GM18909 (cell line): ENCODE measurements at regions not wholly inside any gene's neighbourhood (a gene's known extent, or its start where the extent isn't known, plus 50 kb on each side); places are given as distances from the start of the nearest gene placed in this dataset.

Source experiments
- ATAC-seq: cut with Tn5 transposase; IDR thresholded peaks from one replicate; pipeline ENCODE4 v1.9.1; 2021; ENCODE audit warnings: mild to moderate bottlenecking; ENCODE audit not compliant: unreplicated experiment, poor library complexity

DNA sequence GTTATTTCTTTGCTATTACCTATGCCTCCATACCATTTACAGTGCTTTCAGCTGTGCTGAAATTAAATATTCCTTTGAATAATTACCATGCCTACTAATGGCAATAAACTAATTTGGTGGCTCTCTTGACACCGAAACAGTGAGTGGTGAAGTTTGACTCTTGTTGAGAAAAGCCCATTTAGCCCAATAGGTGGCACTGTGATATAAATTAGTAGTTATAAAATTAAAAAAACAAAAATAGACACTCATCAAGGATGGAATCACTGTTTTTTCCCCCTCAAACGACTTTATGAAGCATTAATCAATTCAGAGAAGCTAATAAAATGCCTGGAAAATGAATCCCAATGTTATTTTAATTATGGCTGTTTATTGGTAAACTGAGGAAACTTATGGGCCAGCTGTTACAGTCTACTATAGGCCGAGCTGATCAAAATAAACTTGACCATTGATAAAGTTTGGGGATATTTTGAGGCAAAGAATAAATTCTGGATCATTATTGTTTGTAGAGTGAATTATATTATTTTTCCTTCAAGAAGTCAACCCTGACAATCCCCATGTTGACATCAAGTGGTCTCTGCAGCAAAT lies 339.6 kb downstream of the TRIB2 start:
- ATAC-seq = no peak

DNA sequence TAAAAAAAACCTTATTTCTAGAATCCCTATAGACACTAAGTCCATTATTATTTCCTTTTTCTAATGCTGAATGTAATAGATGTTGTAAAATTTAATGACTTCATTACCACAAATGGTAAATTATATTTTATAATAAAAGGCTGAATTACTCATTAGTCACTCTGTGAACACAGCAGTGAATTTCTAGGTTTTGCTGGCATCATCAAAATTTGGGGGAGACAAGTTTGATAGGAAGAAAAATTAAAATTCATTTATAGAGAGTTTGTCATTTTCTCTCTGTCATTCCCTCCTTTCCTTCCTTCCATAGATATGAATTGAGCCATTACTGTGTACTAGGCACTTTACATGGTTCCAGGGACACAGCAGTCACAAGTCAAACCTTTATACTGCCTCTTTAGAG lies 340.9 kb downstream of the TRIB2 start:
- ATAC-seq = no peak

DNA sequence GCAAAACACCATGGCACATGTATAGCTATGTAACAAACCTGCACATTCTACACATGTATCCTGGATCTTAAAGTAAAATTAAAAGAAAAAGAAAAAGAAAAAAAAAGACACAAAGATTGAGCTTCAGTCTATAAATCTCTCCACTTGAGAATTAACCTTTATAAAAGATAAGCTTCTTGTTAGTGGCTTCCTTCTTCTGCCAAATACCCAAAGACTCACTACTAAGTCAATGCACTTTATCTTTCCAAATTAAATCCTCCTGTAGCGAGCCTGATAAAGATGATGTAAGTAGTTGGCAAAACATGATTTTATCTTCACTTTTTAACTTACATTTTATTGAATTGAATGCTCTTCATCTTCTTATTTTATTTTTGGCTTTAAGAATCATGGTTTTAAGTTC lies 349.9 kb downstream of the TRIB2 start:
- ATAC-seq = no peak

DNA sequence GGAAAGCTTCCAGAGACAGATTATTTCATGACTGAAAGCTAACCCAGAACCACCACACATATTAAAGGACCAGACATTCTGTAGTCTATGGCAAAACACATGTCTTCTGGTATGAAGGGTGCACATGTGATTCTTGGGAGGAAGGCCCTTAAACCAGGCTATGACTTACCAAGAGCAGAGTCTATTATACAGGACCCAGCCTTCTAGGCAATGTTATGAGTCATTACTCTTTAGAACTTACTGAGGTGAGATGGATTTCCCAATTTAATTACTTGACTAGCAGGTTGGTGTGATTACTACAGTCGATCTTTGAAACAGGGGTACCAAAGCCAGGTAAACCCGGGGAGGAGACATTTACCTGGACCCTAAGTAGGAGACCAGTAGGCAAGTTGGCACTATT lies 350.8 kb downstream of the TRIB2 start:
- no peak for ATAC-seq

DNA sequence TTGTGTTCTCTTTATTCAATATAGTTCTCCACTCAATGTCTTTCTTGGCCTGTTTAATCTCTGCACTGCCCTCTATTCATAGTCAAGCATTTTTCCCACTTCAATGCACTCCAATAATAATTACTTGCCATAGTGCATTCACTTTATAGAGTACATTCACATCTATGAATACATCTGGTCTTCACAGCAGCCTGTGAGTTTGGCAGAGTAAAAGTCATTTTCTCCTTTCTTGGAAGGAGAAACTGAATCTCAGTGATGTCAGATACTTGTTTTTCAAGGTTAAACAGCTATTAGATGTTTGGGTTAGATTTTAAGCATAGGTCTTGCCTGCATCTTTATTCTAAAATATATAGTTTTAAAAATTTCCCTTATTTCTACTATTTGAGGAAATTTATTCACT lies 373.2 kb downstream of the TRIB2 start:
- ATAC-seq = no peak

- no peak for ATAC-seq
Observed at GRCh38 chr2:13091455-13091854, 374.7 kb downstream of the TRIB2 start.

DNA sequence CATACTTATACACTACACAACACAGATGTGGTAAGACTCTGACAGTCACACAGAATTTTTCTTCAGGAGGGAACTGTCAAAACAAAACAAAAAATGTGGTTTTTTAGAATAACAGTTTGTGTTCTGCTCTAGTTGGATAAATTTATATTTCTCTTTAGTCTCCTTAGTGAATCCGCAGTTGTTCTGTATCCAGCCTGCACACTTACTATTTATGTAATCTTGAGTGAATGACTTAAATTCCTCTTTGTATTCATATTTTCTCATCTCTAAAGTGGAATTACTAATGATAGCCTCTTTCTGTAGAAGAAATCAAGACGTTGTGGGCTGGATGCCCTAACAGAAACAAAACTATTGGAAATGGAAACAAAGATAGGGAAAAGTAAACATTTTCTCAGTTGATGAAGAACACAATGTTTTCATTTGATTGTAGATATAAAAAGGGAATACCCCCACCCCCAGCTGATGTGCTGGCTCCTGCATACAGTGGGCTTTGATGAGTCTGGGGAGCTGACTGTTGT lies 375.2 kb downstream of the TRIB2 start:
- ATAC-seq = no peak

- ATAC-seq = no peak
Observed at GRCh38 chr2:13093416-13093991, 376.8 kb downstream of the TRIB2 start.

GRCh38 chr2:13102397-13103063 lies 385.8 kb downstream of the TRIB2 start:
- ATAC-seq = no peak

DNA sequence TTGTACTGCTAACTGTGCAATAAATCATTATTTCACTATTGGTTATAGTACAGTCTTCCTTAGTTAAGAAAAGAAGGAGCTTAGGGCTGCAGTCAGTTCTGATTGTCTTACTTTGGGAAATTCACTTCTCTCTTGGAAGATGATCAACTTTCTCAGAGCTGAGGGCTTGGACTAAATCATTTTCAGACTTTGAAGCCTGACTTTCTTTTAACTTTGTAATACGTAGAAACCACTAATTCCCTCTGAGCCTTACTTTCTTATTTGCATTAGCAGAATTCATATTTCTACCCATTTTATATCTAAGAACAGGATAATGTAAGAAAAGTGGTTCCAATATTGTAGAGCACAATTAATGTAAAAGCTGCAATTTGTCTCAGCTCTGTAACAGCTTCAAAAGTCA lies 386.4 kb downstream of the TRIB2 start:
- no peak for ATAC-seq

DNA sequence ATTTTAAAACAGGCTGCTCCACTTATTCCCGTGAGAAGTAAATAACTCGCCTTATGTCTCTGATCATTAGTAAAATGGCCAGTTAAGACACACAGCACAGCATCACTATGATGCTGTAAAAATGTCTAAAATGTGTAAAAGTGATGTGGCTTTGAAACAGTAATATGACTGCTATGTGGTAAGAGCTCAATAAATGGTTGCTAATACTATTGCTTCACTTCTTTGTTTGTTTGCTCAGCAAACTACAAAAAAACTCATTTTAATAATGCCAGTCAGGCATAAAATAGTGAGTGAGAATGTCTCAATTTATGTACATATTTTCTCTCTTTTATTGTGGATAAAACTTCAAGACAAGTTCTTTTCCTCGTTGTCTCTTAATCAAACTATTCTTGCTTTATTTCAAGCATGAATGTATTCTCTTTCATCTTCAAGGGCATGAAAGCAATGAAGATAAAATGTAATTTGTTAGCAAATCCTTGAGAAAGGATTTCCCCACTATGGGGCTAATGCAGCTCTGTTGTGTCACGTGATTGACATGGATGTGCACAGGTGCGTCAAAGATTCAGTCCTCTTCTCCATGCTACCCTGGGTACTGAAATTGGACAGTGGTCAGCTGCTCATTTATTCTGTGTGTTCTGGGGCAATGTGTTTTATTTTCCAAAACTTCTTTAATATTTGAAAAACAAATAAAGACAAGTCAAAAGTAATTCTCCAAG lies 387.2 kb downstream of the TRIB2 start:
- no peak for ATAC-seq

DNA sequence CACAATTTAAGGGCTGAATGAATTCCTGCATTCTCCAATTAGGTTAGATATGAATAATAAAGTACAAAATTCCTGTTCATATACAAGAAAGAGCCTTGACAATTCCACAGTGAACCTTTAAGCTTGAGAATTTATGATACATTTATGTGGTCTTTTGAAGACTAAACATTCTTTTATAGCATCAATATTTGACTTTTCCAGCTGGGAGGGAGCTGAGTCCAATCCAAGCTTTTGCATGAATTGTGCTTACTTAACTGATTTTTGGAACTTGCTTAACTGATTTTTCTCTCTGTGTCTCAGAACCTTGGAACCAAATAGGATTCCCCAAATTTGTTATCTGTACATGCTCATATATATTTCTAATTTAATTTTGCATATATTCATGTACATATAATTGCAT lies 388.0 kb downstream of the TRIB2 start:
- no peak for ATAC-seq

GRCh38 chr2:13106302-13106701 lies 389.6 kb downstream of the TRIB2 start:
- no peak for ATAC-seq

DNA sequence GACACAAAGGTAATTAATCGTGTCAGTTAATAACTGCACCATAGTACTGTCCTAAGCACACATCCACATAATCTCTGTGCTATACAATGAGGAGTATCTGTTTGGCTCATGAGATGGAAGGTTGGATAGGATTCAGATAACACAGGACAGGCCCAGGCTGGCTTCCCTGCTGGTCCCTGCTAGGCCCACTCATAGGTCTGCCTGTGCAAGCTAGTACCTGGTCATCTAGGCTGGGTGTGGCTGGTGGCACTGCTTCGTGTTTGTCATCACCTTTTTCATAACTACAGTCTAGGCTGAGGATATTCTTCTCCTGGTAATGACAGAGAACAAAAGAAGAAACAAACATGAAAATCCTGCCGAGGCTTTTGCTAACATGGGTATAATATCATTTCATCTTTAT lies 392.8 kb downstream of the TRIB2 start:
- ATAC-seq = no peak

- no peak for ATAC-seq
Observed at GRCh38 chr2:13110825-13111224, 394.1 kb downstream of the TRIB2 start.

GRCh38 chr2:13113002-13113401 lies 396.3 kb downstream of the TRIB2 start:
- no peak for ATAC-seq

DNA sequence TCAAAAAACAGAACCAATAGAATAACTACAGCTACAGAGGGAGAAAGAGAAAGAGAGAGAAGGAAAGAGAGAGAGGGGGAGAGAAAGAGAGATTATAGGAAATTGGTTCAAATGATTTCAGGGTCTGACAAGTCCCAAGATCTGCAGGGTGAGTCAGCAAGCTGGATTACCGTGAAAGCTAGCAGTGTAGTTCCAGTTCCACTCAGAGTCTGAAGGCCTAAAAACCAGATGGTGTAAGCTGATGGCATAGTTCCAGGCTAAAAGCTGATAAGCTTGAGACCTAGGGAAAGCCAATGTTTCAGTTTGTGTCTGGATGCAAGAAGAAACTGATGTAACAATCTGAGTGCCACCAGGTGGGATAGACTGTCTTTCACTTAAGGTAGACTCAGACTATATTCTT lies 397.7 kb downstream of the TRIB2 start:
- no peak for ATAC-seq

GRCh38 chr2:13115643-13116042 lies 398.9 kb downstream of the TRIB2 start:
- no peak for ATAC-seq

DNA sequence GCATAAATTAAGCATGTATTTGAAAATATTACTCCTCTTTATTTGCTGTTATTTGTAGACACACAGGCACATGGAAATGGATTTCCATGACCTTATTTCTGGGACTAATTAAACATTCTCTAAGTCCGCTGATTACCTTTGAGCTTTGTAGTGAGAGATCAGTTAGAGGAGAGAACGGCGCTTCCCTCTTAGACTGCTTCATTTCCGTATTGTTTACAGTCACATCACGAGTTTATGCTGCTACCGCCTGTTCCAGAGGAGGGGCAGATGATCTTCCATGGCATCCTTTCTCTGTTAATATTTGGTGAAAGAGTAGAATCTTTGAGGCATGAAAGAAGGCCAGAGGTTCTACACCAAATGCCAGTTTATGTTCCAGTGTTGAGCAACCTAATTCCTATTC lies 404.4 kb downstream of the TRIB2 start:
- ATAC-seq = no peak

DNA sequence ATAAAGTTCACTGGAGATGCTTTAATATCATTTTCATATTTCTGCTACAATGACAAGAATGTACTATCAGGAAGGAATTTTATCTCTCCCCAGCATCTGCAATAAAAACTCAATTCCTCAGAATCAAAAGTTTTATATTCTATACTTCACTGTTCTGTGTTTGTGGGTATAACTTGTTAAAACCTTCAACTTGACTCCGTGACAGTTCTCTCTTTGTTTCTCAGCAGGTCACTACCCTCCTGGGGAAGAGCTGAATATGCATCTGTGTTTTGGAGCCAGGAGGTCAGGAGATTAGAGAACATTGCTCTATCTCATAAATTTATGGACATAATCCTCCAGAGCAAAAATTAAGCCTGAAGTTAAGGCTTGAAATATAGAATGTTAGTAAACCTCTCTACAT lies 411.4 kb downstream of the TRIB2 start:
- no peak for ATAC-seq

- ATAC-seq = no peak
Observed at GRCh38 chr2:13135369-13135768, 418.6 kb downstream of the TRIB2 start.
